GM12873 (cell line): ENCODE measurements at regions not wholly inside any gene's neighbourhood (a gene's known extent, or its start where the extent isn't known, plus 50 kb on each side); places are given as distances from the start of the nearest gene placed in this dataset.

Source experiments
- TF ChIP-seq, protein P1 (sequence below): IDR thresholded peaks from 2 replicates; pipeline ENCODE4 v1.5.1; 2012; ENCODE audit warnings: low read depth, mild to moderate bottlenecking, moderate library complexity, low read length, control low read depth; ENCODE audit not compliant: insufficient read depth; ENCODE audit errors: missing control alignments

DNA sequence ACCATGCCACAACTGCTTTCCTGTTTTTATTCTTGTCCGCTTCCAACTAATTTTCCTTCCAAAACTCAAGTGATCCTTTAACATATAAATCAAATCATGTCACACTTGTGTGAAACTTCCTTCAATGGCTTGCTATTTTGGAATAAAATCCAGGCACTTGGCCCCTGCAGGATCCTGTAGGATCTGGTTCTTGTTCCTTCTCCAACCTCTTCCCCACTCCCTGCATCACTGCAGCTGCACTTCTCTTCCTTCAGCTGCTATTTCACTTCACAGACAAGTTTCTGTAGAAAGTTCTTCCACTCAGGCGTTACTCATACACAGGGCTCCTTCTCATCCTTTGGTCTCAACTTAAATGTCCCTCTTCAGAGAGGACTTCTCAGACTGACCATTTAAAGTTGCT, 239.7 kb upstream of the BTG1 start:
- TF ChIP-seq, protein P1, sequence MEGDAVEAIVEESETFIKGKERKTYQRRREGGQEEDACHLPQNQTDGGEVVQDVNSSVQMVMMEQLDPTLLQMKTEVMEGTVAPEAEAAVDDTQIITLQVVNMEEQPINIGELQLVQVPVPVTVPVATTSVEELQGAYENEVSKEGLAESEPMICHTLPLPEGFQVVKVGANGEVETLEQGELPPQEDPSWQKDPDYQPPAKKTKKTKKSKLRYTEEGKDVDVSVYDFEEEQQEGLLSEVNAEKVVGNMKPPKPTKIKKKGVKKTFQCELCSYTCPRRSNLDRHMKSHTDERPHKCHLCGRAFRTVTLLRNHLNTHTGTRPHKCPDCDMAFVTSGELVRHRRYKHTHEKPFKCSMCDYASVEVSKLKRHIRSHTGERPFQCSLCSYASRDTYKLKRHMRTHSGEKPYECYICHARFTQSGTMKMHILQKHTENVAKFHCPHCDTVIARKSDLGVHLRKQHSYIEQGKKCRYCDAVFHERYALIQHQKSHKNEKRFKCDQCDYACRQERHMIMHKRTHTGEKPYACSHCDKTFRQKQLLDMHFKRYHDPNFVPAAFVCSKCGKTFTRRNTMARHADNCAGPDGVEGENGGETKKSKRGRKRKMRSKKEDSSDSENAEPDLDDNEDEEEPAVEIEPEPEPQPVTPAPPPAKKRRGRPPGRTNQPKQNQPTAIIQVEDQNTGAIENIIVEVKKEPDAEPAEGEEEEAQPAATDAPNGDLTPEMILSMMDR = no peak

DNA sequence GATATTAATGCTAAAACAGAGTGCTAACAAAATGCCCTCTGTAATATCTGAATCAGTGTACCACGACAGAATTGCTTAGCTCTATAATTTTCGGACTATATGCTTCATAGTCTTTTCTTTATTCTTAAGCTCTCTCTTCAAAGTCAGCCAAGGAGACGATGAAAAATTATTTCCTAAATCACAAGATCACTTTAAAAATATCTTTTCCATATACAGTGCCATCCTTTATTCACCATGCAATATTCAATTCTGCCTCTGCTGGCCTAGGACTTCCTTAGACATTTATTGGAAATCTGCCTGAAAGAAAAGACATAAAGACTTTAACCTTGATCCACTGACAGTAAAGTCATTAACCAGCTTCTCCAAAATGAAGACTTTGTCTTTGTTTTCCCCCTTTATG, 238.9 kb upstream of the BTG1 start:
- TF ChIP-seq, protein P1 = no peak

DNA sequence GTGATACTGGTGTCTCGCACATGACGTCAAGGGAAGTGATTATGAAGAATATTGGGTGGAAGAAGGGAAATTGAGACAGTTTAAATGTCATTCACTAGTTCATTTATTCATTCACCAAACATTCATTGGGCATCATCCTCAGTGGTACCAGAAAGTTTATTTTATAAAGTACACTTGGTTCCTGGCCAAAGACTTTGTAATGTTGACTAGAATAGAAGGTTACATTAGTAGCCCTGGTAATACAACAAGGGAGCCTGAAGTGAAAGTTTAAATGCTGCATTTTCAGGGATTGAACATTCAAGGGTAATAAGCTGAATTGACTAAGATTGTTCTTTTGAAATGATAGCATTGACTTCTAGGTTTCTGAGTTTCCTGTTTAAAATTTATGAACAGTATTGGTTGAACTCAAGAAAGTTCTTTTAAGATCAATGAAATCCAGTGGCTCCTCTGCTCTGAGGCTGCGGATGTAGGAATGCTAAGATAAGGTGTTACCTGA, 236.8 kb upstream of the BTG1 start:
- TF ChIP-seq, protein P1 = no peak

DNA sequence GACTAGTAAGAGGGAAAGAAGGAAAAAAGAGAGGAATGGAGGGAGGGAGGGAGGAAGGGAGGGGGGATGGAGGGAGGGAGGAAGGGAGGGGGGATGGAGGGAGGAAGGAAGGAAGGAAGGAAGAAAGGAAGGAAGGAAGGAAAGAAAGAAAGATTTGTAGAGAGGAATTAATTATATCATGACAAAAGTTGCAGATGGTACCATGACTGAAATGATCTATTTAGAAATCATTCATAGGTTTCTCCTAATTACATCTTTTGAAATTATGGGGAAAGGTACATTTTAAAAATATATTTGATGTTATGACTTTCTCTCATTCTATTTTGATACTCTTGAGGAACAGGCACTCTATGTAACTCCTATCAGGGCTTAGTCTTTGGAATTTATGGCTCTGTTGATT, 236.2 kb upstream of the BTG1 start:
- TF ChIP-seq, protein P1 = no peak

DNA sequence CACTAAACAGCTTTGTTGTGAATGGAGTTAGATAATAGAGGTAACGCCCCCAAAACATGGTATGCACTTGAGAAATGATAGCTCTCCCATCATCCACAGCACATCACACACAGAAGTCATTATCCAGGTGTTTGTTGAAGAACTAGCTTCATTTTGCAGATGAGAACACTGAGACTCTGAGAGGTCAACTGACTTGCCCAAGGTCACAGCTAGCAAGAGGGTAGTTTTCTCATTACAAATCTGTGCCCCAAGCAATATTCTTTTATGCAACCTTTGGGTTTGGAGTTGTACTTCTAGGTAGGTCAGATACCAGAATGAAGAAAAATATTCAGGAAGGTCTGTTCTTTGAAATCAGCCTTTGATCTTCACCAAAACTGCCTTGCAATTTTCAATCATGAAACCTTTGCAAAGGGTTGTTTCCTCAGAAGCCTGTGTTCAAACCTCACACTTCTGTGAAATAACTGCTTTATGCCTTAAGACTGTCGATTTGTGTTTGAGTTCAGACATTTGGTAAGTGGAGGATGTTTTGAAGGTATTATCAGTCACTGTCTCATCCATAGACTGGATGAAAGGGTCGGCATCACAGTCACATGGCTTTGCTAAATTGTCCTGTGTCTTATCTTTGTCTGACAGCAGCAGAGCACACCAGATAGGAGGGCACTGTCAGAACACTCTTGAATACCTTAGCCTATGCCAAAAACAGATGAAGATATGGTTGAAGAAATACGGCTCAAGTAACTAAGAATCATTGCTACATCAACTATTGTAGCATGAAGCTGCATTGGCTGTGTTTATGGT, 233.2 kb upstream of the BTG1 start:
- TF ChIP-seq, protein P1 = no peak

DNA sequence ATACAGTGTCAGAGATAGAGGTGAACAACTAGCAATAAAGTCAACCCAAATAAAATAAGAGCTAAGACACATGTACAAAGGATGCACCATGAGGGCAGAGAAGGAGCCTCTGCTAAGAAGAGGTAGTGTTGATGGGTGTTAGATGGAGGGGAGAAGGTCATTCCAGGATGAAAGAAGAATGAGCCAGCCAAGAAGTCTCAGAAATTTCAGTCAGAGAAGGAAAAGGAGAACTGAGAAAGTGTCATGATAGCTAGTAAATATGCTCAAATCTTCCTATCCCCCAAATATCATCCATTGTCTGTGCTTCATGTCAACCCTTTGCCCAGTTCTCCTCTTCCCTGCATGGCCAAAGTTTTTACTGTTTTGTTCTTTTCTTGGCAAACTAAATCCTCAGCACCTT, 225.2 kb upstream of the BTG1 start:
- TF ChIP-seq, protein P1 = no peak

DNA sequence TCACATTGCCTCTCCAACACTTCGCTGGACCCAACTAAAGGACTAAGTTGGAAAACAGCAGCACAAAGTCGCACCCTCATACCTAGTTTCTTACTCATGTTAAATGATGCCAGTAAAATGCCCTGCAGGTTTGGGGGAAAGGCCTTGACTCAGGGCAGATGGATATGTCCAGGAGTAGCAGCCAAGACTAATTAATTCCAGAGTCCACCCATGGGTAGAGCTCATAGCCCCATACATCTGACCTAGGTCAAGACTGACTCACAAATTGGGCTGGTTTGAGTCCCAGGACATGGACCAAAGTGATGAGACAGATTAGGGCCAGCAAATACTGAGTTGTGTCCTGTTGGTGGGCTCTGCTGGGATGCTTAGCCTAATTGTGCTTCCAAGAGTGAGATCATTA, 224.0 kb upstream of the BTG1 start:
- TF ChIP-seq, protein P1 = no peak
